ENCODE measurements at regions not wholly inside any gene's neighbourhood (a gene's known extent, or its start where the extent isn't known, plus 50 kb on each side); places are given as distances from the start of the nearest gene placed in this dataset.

DNA sequence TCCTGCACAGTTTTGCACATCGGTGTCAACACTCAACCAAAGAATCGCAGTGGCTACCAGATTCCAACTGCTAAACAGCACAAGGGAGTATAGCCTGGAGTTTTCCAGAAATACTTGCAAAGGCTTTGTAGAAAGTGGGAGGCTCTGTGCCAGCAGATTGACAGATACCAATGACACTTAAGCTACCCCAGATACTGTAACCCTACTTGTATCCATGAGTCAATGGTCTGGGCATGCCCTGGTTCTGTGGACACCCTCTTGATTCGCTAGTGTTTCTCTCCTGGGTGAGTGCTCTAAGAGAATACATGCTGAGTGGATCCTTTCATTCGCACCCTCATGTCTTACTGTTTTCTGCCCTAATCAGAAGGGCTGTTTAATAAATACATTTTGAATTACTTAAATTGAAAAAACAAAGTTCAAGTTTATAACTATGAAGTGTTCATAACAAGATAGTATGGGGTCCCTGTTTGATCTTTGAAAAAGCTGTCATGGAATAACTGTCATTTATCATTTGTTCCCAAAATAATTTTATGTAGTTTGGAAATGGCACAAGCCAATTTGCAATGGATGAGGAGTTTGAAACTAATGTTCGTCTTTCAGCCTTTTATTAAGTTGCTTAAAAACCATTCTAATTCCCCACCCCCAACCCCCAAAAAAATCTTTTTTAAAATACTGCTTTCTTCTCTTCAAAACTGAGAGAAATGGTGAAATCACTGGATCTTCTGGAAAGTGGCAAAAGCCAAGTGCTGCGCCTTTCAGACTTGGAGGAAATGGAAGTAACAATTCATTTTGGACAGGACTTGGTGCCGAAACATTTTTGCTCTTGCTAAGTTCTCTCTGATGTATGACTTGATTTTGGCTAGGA, 600.5 kb upstream of the TENM4 start:
- Histone ChIP-seq H3K4me1 (ENCODE audit: insufficient read depth) (no peaks in the 10 kb centered on the region), H3K27ac (no peak overlapping the region), H3K9me3 (no peaks in the 10 kb centered on the region), H3K27me3 (no peaks in the 10 kb centered on the region), H3K4me3 (no peak overlapping the region), H3K36me3 (no peaks in the 10 kb centered on the region)
- WGBS, 3 donors, result 78 to 91% (median 89%) methylated on average over 7 of the region's 7 CpGs
- intact Hi-C loops (cut with DNase I), result no loop called here
- TF ChIP-seq, protein P1, sequence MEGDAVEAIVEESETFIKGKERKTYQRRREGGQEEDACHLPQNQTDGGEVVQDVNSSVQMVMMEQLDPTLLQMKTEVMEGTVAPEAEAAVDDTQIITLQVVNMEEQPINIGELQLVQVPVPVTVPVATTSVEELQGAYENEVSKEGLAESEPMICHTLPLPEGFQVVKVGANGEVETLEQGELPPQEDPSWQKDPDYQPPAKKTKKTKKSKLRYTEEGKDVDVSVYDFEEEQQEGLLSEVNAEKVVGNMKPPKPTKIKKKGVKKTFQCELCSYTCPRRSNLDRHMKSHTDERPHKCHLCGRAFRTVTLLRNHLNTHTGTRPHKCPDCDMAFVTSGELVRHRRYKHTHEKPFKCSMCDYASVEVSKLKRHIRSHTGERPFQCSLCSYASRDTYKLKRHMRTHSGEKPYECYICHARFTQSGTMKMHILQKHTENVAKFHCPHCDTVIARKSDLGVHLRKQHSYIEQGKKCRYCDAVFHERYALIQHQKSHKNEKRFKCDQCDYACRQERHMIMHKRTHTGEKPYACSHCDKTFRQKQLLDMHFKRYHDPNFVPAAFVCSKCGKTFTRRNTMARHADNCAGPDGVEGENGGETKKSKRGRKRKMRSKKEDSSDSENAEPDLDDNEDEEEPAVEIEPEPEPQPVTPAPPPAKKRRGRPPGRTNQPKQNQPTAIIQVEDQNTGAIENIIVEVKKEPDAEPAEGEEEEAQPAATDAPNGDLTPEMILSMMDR (IDR thresholded peaks at IDR 0.05), result no peak
- TF ChIP-seq EP300 (IDR thresholded peaks at IDR 0.05), result no peak
- no peak for DNase-seq

DNA sequence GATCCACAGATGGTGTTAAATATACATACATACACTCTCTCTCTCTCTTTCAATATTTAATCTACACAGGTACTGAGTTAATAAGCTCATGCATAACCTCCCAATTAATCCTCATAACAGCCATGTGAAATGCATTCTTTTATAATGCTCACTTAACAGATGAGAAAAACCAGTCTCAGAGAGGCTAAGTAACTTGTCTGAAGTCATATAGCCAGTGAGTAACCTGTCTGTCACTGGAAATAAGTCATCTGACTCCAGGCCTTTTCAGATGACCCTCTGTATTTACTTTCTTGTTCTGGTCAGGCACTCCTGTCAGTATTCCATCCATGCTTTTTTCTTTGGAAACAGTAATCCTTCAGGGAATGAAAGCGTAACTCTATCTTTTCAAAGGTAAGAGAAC, 594.0 kb upstream of the TENM4 start:
- no peak overlapping the region for H3K4me3 ChIP-seq
- no peaks in the 10 kb centered on the region for H3K36me3 ChIP-seq
- no peak for DNase-seq
- H3K4me1 ChIP-seq (ENCODE audit: insufficient read depth), result no peaks in the 10 kb centered on the region
- H3K9me3 ChIP-seq, result no peaks in the 10 kb centered on the region
- 93 to 97% (median 96%) methylated on average over 1 of the region's 1 CpG for WGBS, 3 donors
- TF ChIP-seq POLR2A (IDR thresholded peaks at IDR 0.05), result no peak
- H3K27ac ChIP-seq, result no peak overlapping the region
- intact Hi-C loops (cut with DNase I), result no loop called here
- H3K27me3 ChIP-seq, result no peaks in the 10 kb centered on the region

DNA sequence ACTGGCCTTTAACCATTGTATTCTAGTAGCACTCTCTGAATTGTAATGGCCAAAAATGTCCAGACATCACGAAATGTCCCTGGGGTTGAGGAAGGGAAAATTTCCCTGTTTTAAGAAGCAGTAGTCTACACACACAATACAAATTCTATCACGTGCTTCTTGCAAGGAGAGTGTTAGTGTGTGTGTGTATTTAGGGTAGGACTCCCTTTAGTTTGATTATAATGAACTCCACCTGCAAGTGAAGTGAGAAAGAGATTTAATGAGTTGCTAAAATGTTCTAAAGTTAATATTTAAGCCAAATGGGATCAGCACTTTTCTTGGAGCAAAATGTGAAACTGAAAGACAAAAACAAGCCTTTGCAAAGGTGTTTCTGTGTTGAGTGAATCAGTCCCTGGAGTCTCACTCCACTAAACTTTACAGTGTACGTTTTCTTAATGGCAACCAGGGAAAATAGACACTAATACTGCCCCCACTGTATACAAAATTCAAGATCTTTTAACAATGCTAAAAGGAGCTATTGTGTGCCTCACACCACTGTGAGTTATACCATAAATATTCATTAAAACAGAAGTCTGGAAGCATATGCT, 590.3 kb upstream of the TENM4 start:
- H3K4me1 ChIP-seq (ENCODE audit: insufficient read depth), result no peaks in the 10 kb centered on the region
- no peak overlapping the region for H3K27ac ChIP-seq
- no peak for DNase-seq
- TF ChIP-seq POLR2A (IDR thresholded peaks at IDR 0.05), result no peak
- TF ChIP-seq, protein P1 (IDR thresholded peaks at IDR 0.05), result no peak
- TF ChIP-seq EP300 (IDR thresholded peaks at IDR 0.05), result no peak
- intact Hi-C loops (cut with DNase I), result no loop called here
- H3K9me3 ChIP-seq, result no peaks in the 10 kb centered on the region
- no peak overlapping the region for H3K4me3 ChIP-seq
- WGBS, 3 donors, result 69 to 74% (median 72%) methylated on average over 3 of the region's 3 CpGs
- no peaks in the 10 kb centered on the region for H3K27me3 ChIP-seq
- no peaks in the 10 kb centered on the region for H3K36me3 ChIP-seq

DNA sequence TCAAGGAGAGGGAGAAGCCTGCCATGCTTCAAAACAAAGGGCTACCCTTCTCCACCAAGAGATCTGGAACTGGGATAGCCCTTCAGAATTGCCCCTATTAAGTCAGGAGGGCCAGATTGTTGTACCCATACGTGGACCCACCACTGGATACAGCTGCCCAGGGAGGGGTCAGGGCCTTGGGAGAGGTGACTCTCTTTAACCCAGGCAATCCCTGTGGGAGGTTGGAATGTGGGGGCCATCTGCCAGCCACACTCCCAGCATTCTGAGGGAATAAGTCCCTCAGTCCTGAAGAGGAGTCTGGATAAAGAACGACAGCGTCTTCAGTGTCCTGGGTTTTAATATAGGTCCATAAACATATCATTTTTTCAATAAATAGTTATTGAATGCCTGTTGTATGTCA, 588.2 kb upstream of the TENM4 start:
- no peak for DNase-seq
- no peaks in the 10 kb centered on the region for H3K9me3 ChIP-seq
- H3K27ac ChIP-seq, result no peak overlapping the region
- no peak overlapping the region for H3K4me3 ChIP-seq
- intact Hi-C loops (cut with DNase I), result no loop called here
- H3K4me1 ChIP-seq (ENCODE audit: insufficient read depth), result no peaks in the 10 kb centered on the region
- TF ChIP-seq EP300 (IDR thresholded peaks at IDR 0.05), result no peak
- WGBS, 3 donors, result 52 to 81% (median 60%) methylated on average over 3 of the region's 3 CpGs
- H3K36me3 ChIP-seq, result no peaks in the 10 kb centered on the region
- H3K27me3 ChIP-seq, result no peaks in the 10 kb centered on the region

DNA sequence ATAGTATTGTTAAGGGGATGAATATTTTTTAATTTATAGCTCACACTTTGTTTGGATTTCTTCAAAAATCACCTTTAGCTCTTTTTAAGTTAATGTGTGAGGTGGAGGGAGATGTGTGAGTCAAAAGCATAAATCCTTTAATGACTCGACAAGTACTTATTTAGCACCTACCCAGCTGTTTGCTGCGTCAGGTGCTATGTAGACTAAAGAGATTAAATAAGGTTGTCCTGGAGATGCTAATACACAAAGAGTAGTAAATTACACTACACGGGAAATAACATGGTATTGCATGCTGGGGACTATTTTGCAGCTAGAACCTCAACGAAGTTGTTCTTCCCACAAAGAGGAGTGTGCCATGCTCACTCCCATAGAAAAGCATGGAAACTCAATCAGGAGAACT, 583.3 kb upstream of the TENM4 start:
- Histone ChIP-seq H3K27ac (no peak overlapping the region), H3K4me3 (no peak overlapping the region), H3K4me1 (ENCODE audit: insufficient read depth) (no peaks in the 10 kb centered on the region), H3K36me3 (no peaks in the 10 kb centered on the region), H3K9me3 (no peaks in the 10 kb centered on the region), H3K27me3 (no peaks in the 10 kb centered on the region)
- no peak for DNase-seq
- intact Hi-C loops (cut with DNase I), result no loop called here
- TF ChIP-seq POLR2A (IDR thresholded peaks at IDR 0.05), result no peak
- TF ChIP-seq, protein P1 (IDR thresholded peaks at IDR 0.05), result no peak
- no peak for TF ChIP-seq EP300 (IDR thresholded peaks at IDR 0.05)
- WGBS, 3 donors, result 78 to 80% (median 80%) methylated on average over 4 of the region's 4 CpGs
